Astrocyte of the spinal cord (primary cell): ENCODE measurements at regions not wholly inside any gene's neighbourhood (a gene's known extent, or its start where the extent isn't known, plus 50 kb on each side); places are given as distances from the start of the nearest gene placed in this dataset.

Experiments used
- DNase-seq: peaks from one replicate; pipeline ENCODE4 v3.0.0; 2011; ENCODE audit warnings: low read depth, low spot score
- H3K4me3 ChIP-seq: 2 replicates; pipeline ENCODE4 v1.5.1; 2011; ENCODE audit warnings: low read depth, mild to moderate bottlenecking, low read length, moderate library complexity
- CTCF ChIP-seq: IDR thresholded peaks from 2 replicates; pipeline ENCODE4 v1.5.1; 2012; ENCODE audit warnings: low read depth, mild to moderate bottlenecking, low read length, inconsistent platforms
- in situ Hi-C: cut with HindIII; loops from 2 replicates; pipeline ENCODE4 v1.10.0; 2017; ENCODE audit warnings: low sequenced_read_pairs

- in situ Hi-C loops = no loop called here
- H3K4me3 ChIP-seq = no peak overlapping the region
- DNase-seq = no peak
- no peak for TF ChIP-seq CTCF
Measured at GRCh38 chr4:56182356-56182755, 204.9 kb downstream of the AASDH start.

GRCh38 chr4:56181140-56181953 is 205.9 kb downstream of the AASDH start:
- TF ChIP-seq CTCF = no peak
- in situ Hi-C loops = no loop called here
- DNase-seq = no peak
- H3K4me3 ChIP-seq = no peak overlapping the region

DNA sequence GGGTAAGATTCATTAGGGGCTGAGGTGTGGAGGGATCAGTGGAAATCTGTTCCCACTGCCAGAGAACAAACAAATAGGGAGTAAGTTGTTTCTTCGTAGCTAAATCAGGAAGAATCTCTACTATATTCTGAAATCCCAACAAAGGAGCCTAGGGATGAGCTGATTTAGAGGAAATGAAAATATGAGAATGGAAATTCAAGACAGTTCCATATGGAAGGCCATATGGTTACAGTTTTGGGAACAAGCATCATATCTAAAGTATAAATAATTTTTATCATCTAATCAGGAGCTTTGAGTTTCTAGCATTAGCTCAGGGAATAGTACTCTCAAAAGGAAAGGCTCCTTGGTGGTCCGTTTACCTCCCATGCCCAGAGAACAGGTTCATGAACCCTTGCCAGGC is 218.2 kb downstream of the AASDH start:
- in situ Hi-C loops = no loop called here
- no peak for DNase-seq
- TF ChIP-seq CTCF = no peak
- no peak overlapping the region for H3K4me3 ChIP-seq

DNA sequence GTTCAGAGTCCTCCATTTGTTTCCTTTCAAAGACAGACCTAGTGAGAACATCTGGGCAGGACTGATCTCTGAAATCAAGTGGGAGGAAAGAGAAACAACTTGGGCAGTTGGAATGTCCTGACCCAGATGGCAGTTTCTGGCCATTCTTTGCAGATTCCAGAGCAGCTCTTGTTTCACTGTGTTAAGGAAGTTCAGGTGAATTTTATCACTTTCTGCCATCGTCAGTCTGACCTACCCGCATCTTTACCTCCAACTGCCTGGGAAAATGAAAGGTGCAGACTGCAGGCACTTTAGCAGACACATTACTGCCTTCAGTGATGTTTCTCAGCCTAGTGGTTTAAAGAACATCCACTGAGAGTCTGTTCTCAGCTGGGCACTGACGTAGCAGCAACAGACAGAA is 216.2 kb downstream of the CEP135 start:
- DNase-seq = no peak
- H3K4me3 ChIP-seq = no peak overlapping the region
- in situ Hi-C loops = no loop called here
- TF ChIP-seq CTCF = no peak

GRCh38 chr4:56160636-56161035 is 211.9 kb downstream of the CEP135 start:
- H3K4me3 ChIP-seq = no peak overlapping the region
- no peak for TF ChIP-seq CTCF
- DNase-seq = no peak
- in situ Hi-C loops = no loop called here

DNA sequence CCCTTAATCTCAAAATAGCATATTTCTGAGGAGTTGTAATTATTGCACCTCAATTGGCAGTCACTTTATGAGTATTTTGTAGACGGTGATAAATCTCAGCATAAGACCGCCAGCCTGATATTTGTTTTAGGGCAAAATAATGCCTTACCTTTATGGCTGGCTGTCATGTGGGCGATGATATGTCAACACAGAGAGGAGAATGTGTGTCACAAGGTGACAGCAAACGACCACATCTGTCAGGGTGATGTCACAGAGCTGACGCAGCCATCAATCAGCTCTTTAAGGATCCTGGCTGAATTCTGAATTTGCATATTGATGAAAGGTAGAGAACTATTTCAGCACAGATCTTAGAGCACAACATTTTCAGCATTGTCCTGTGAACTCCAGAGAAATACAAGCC is 209.7 kb downstream of the CEP135 start:
- H3K4me3 ChIP-seq = no peak overlapping the region
- in situ Hi-C loops = no loop called here
- TF ChIP-seq CTCF = no peak
- no peak for DNase-seq
